ENCODE measurements at regions not wholly inside any gene's neighbourhood (a gene's known extent, or its start where the extent isn't known, plus 50 kb on each side); places are given as distances from the start of the nearest gene placed in this dataset.
A peak's percentile ranks its signal among the peaks of the same experiment; 100 is the strongest.

DNA sequence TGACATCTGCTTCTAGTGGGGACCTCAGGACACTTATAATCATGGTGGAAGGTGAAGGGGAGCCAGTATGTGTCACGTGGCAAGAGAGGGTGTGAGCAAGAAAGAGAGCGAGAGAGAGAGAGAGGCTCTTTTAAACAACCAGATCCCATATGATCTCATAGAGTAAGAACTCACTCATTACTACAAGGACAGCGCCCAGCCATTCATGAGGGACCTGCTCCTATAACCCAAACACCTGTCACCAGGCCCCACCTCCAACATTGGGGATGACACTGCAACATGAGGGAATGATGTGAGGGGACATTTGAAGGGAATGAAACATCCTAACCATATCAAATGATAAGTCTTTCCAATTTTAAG is 427.5 kb downstream of the EFNA5 start:
- no peak for TF ChIP-seq TAF1 (IDR thresholded peaks at IDR 0.05; ENCODE audit: low read depth)
- no peak for TF ChIP-seq EGR1 (IDR thresholded peaks at IDR 0.05)
- TF ChIP-seq FOXM1 (IDR thresholded peaks at IDR 0.05; ENCODE audit: borderline replicate concordance, low read depth) = no peak
- no peak for TF ChIP-seq CREB1 (IDR thresholded peaks at IDR 0.05; ENCODE audit: low read depth)

GRCh38 chr5:107242411-107243219 is 428.1 kb downstream of the EFNA5 start:
- TF ChIP-seq, protein P1, sequence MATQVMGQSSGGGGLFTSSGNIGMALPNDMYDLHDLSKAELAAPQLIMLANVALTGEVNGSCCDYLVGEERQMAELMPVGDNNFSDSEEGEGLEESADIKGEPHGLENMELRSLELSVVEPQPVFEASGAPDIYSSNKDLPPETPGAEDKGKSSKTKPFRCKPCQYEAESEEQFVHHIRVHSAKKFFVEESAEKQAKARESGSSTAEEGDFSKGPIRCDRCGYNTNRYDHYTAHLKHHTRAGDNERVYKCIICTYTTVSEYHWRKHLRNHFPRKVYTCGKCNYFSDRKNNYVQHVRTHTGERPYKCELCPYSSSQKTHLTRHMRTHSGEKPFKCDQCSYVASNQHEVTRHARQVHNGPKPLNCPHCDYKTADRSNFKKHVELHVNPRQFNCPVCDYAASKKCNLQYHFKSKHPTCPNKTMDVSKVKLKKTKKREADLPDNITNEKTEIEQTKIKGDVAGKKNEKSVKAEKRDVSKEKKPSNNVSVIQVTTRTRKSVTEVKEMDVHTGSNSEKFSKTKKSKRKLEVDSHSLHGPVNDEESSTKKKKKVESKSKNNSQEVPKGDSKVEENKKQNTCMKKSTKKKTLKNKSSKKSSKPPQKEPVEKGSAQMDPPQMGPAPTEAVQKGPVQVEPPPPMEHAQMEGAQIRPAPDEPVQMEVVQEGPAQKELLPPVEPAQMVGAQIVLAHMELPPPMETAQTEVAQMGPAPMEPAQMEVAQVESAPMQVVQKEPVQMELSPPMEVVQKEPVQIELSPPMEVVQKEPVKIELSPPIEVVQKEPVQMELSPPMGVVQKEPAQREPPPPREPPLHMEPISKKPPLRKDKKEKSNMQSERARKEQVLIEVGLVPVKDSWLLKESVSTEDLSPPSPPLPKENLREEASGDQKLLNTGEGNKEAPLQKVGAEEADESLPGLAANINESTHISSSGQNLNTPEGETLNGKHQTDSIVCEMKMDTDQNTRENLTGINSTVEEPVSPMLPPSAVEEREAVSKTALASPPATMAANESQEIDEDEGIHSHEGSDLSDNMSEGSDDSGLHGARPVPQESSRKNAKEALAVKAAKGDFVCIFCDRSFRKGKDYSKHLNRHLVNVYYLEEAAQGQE (IDR thresholded peaks at IDR 0.05; ENCODE audit: low read depth) = no peak
- 0 out of 2 replicates have a peak, but pooled peaks have one; percentile 28 for TF ChIP-seq EGR1 (IDR thresholded peaks at IDR 0.05)

DNA sequence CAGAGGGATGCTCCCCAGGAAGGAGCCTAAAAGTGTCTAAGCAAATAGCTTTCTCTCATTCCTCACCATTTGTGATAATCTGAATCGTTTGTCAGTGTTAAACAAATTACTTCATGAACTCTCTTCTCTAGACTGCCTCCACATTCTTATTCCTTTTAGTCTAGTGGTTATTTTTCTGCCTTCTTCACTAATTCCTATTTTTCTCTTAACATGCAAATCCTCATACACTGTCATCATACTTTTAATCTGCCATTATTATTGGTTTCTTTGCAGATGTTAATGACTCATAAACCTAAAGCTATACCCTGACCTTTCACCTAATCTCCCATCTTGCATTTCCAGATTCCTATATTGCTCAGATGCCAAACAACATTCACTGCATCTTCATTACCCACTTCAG is 428.9 kb downstream of the EFNA5 start:
- TF ChIP-seq TEAD4 (IDR thresholded peaks at IDR 0.05) (no peak), YY1 (IDR thresholded peaks at IDR 0.05; ENCODE audit: low read depth) (no peak), RAD21 (IDR thresholded peaks at IDR 0.05; ENCODE audit: low read depth) (no peak), TCF12 (IDR thresholded peaks at IDR 0.05; ENCODE audit: low read depth) (no peak), EGR1 (IDR thresholded peaks at IDR 0.05) (no peak), EP300 (IDR thresholded peaks at IDR 0.05; ENCODE audit: borderline replicate concordance) (no peak), CREB1 (IDR thresholded peaks at IDR 0.05; ENCODE audit: low read depth) (no peak)
- TF ChIP-seq, protein P2, sequence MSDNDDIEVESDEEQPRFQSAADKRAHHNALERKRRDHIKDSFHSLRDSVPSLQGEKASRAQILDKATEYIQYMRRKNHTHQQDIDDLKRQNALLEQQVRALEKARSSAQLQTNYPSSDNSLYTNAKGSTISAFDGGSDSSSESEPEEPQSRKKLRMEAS (IDR thresholded peaks at IDR 0.05) = no peak
- TF ChIP-seq, protein P3, sequence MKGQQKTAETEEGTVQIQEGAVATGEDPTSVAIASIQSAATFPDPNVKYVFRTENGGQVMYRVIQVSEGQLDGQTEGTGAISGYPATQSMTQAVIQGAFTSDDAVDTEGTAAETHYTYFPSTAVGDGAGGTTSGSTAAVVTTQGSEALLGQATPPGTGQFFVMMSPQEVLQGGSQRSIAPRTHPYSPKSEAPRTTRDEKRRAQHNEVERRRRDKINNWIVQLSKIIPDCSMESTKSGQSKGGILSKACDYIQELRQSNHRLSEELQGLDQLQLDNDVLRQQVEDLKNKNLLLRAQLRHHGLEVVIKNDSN (IDR thresholded peaks at IDR 0.05) = no peak
- TF ChIP-seq, protein P1 (IDR thresholded peaks at IDR 0.05; ENCODE audit: low read depth) = no peak

DNA sequence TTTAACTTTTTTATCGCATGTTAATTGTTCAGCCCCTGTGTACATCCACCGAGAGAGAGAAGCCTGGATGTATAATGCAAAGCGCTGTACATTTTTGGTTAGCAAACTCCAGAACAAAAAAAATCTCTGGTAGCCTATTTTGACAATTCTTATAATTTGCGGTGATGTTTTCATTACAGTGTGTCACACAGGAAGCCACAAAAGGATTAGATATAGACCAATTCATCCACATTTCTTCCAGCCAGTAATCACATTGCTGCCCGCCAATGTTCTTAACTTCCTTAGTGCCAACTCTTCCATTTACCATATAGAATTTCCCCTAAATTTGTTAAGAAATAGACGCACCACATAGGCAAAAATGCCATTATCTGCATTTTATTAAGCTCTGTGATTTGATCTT is 435.6 kb downstream of the EFNA5 start:
- TF ChIP-seq, protein P3 (IDR thresholded peaks at IDR 0.05) = no peak
- no peak for TF ChIP-seq TCF12 (IDR thresholded peaks at IDR 0.05; ENCODE audit: low read depth)
- TF ChIP-seq TAF1 (IDR thresholded peaks at IDR 0.05; ENCODE audit: low read depth) = no peak
- TF ChIP-seq RAD21 (IDR thresholded peaks at IDR 0.05; ENCODE audit: low read depth) = no peak
- no peak for TF ChIP-seq CEBPB (IDR thresholded peaks at IDR 0.05)
- no peak for TF ChIP-seq YY1 (IDR thresholded peaks at IDR 0.05; ENCODE audit: low read depth)

DNA sequence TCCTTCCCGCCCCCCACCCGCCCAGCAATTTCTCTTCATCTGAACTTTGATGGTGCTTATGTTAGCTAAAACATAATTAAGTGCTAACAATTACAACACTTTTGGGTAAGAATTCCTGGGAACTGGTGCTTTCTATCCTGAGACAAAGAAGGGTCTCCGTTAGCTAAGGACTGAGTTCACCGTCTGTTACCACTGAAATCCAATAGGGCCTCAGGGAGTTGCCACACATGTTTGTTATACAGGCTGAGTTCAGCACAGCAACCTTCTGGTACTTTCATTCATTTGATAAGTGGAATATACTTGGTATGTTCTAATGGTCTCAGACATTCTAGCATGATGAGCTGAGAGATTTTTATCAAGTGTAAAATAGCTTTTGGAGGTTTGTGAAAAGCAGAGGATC is 437.9 kb downstream of the EFNA5 start:
- TF ChIP-seq FOXM1 (IDR thresholded peaks at IDR 0.05; ENCODE audit: borderline replicate concordance, low read depth) (no peak), NFIC (IDR thresholded peaks at IDR 0.05) (no peak), CREB1 (IDR thresholded peaks at IDR 0.05; ENCODE audit: low read depth) (no peak), CEBPB (IDR thresholded peaks at IDR 0.05) (no peak), TCF12 (IDR thresholded peaks at IDR 0.05; ENCODE audit: low read depth) (no peak), TAF1 (IDR thresholded peaks at IDR 0.05; ENCODE audit: low read depth) (no peak), EP300 (IDR thresholded peaks at IDR 0.05; ENCODE audit: borderline replicate concordance) (no peak), TEAD4 (IDR thresholded peaks at IDR 0.05) (no peak)
- TF ChIP-seq, protein P2 (IDR thresholded peaks at IDR 0.05) = no peak

- TF ChIP-seq, protein P3 (IDR thresholded peaks at IDR 0.05) = no peak
- TF ChIP-seq EP300 (IDR thresholded peaks at IDR 0.05; ENCODE audit: borderline replicate concordance) (no peak), NFIC (IDR thresholded peaks at IDR 0.05) (no peak), ZBTB7A (IDR thresholded peaks at IDR 0.05; ENCODE audit: low read depth) (no peak), CEBPB (IDR thresholded peaks at IDR 0.05) (no peak), TAF1 (IDR thresholded peaks at IDR 0.05; ENCODE audit: low read depth) (no peak), CREB1 (IDR thresholded peaks at IDR 0.05; ENCODE audit: low read depth) (no peak), EGR1 (IDR thresholded peaks at IDR 0.05) (no peak), RAD21 (IDR thresholded peaks at IDR 0.05; ENCODE audit: low read depth) (no peak), TCF12 (IDR thresholded peaks at IDR 0.05; ENCODE audit: low read depth) (no peak), YY1 (IDR thresholded peaks at IDR 0.05; ENCODE audit: low read depth) (no peak), FOXM1 (IDR thresholded peaks at IDR 0.05; ENCODE audit: borderline replicate concordance, low read depth) (no peak)
- TF ChIP-seq, protein P2 (IDR thresholded peaks at IDR 0.05) = no peak
- TF ChIP-seq, protein P1 (IDR thresholded peaks at IDR 0.05; ENCODE audit: low read depth) = no peak
Measured at GRCh38 chr5:107232293-107232692, 438.4 kb downstream of the EFNA5 start.
